IMR-90 (cell line): ENCODE measurements at regions not wholly inside any gene's neighbourhood (a gene's known extent, or its start where the extent isn't known, plus 50 kb on each side); places are given as distances from the start of the nearest gene placed in this dataset.

Source experiments
- ATAC-seq: fragments of 200-7000 bp; cut with Tn5 transposase; 2 replicates; pipeline ENCODE4 v1.9.1; 2020; ENCODE audit warnings: low read depth, mild to moderate bottlenecking, moderate library complexity
- BruUV-seq: library from RNA; stranded (reverse); fragments of 400-500 nt; replicated peaks from 2 replicates; lab custom pipeline; 2021; lab: Mats Ljungman, UMichigan
- CTCF ChIA-PET: fragments of 300-600 bp; formaldehyde crosslinking; extraction: SDS; loops from one replicate; lab custom pipeline; 2021; ENCODE audit warnings: antibody characterized with exemption; lab: Yijun Ruan, JAX
- POLR2A ChIA-PET: fragments of 300-600 bp; sonication (Branson Sonifier 250); formaldehyde crosslinking; loops from one replicate; lab custom pipeline; 2022; ENCODE audit warnings: antibody characterized with exemption; ENCODE audit not compliant: unreplicated experiment; lab: Charles Lee
- DNase-seq: peaks from one replicate; pipeline ENCODE4 v3.0.0; 2013
- H2AFZ ChIP-seq: replicated peaks from 2 replicates; pipeline ENCODE3; 2013; ENCODE audit warnings: low read length, mild to moderate bottlenecking; ENCODE audit not compliant: poor library complexity
- H2AK5ac ChIP-seq: 2 replicates; pipeline ENCODE4 v1.6.1; 2013; ENCODE audit warnings: low read depth, low read length, inconsistent platforms
- H2AK9ac ChIP-seq: replicated peaks from 2 replicates; pipeline ENCODE3; 2013; ENCODE audit warnings: mild to moderate bottlenecking, low read depth, low read length, moderate library complexity; ENCODE audit not compliant: poor library complexity
- H2BK120ac ChIP-seq: 2 replicates; pipeline ENCODE4 v1.6.1; 2013; ENCODE audit warnings: low read depth, low read length, inconsistent platforms
- H2BK15ac ChIP-seq: 3 replicates; pipeline ENCODE4 v1.6.1; 2013; ENCODE audit warnings: low read depth, low read length, inconsistent platforms
- H2BK20ac ChIP-seq: 2 replicates; pipeline ENCODE4 v1.6.1; 2013; ENCODE audit warnings: low read depth, mild to moderate bottlenecking, inconsistent platforms, low read length, moderate library complexity
- H2BK5ac ChIP-seq: 2 replicates; pipeline ENCODE4 v1.6.1; 2013; ENCODE audit warnings: mild to moderate bottlenecking, low read depth, low read length, inconsistent platforms; ENCODE audit not compliant: poor library complexity, severe bottlenecking
- H3K14ac ChIP-seq: replicated peaks from 2 replicates; pipeline ENCODE4 v1.6.1; 2013; ENCODE audit warnings: low read depth, low read length, inconsistent platforms
- H3K18ac ChIP-seq: 2 replicates; pipeline ENCODE4 v1.6.1; 2013; ENCODE audit warnings: low read depth, low read length, control low read depth
- H3K23ac ChIP-seq: 2 replicates; pipeline ENCODE4 v1.6.1; 2013; ENCODE audit warnings: low read depth, low read length, inconsistent platforms
- H3K27ac ChIP-seq: 2 replicates; pipeline ENCODE4 v1.5.1; 2013; ENCODE audit warnings: mild to moderate bottlenecking, control low read depth, low read length; ENCODE audit not compliant: insufficient read depth
- H3K27me3 ChIP-seq: 2 replicates; pipeline ENCODE4 v1.6.1; 2013; ENCODE audit warnings: low read length; ENCODE audit not compliant: control insufficient read depth, insufficient read depth
- H3K36me3 ChIP-seq: 2 replicates; pipeline ENCODE4 v1.6.1; 2013; ENCODE audit warnings: low read length, mixed read lengths; ENCODE audit not compliant: control insufficient read depth, insufficient read depth
- H3K4ac ChIP-seq: 2 replicates; pipeline ENCODE4 v1.6.1; 2013; ENCODE audit warnings: low read depth, low read length, inconsistent platforms
- H3K4me1 ChIP-seq: 2 replicates; pipeline ENCODE4 v1.6.1; 2013; ENCODE audit warnings: low read length, mixed read lengths; ENCODE audit not compliant: control insufficient read depth, insufficient read depth
- H3K4me2 ChIP-seq: 2 replicates; pipeline ENCODE4 v1.6.1; 2013; ENCODE audit warnings: low read depth, mild to moderate bottlenecking, control low read depth, low read length, moderate library complexity
- H3K4me3 ChIP-seq: 2 replicates; pipeline ENCODE4 v1.5.1; 2013; ENCODE audit warnings: low read depth, mild to moderate bottlenecking, control low read depth, low read length, moderate library complexity; ENCODE audit not compliant: insufficient read depth
- H3K56ac ChIP-seq: 2 replicates; pipeline ENCODE4 v1.6.1; 2013; ENCODE audit warnings: low read length, inconsistent platforms; ENCODE audit not compliant: insufficient read depth; ENCODE audit errors: extremely low read depth
- H3K79me1 ChIP-seq, 2 experiments: 2 replicates each; pipeline ENCODE4 v1.6.1; 2013; ENCODE audit warnings: low read length in 2 of 2, inconsistent platforms in 1 of 2, low read depth in 1 of 2
- H3K9ac ChIP-seq: 2 replicates; pipeline ENCODE4 v1.6.1; 2013; ENCODE audit warnings: low read depth, low read length, control low read depth
- H3K9me1 ChIP-seq: 2 replicates; pipeline ENCODE4 v1.6.1; 2013; ENCODE audit warnings: low read length, inconsistent platforms; ENCODE audit not compliant: insufficient read depth
- H3K9me3 ChIP-seq: 2 replicates; pipeline ENCODE4 v1.6.1; 2013; ENCODE audit warnings: low read length; ENCODE audit not compliant: control insufficient read depth, insufficient read depth
- H4K20me1 ChIP-seq: 2 replicates; pipeline ENCODE4 v1.6.1; 2013; ENCODE audit warnings: low read length, inconsistent platforms; ENCODE audit not compliant: insufficient read depth
- H4K5ac ChIP-seq: 2 replicates; pipeline ENCODE4 v1.6.1; 2013; ENCODE audit warnings: mild to moderate bottlenecking, low read depth, low read length, control low read depth
- H4K8ac ChIP-seq, 2 experiments: 2 replicates each; pipeline ENCODE4 v1.6.1; 2013; ENCODE audit warnings: low read depth in 2 of 2, low read length in 2 of 2, control low read depth in 1 of 2, inconsistent platforms in 1 of 2
- H4K91ac ChIP-seq: 2 replicates; pipeline ENCODE4 v1.6.1; 2013; ENCODE audit warnings: low read depth, low read length, inconsistent platforms; ENCODE audit not compliant: insufficient read depth
- BHLHE40 ChIP-seq: fragments of 150-350 bp; IDR thresholded peaks from 2 replicates; pipeline ENCODE4 v1.6.1; 2016; ENCODE audit warnings: mild to moderate bottlenecking, low read depth, low read length
- MAFK ChIP-seq: IDR thresholded peaks from 2 replicates; pipeline ENCODE4 v1.6.1; 2012; ENCODE audit warnings: low read depth, low read length, improper control_type of control experiment
- dilution Hi-C: fragments of 300-500 bp; cut with HindIII; formaldehyde crosslinking; loops from one replicate; pipeline ENCODE4 v1.14.3; 2018; ENCODE audit warnings: low sequenced_read_pairs; ENCODE audit not compliant: unreplicated experiment
- in situ Hi-C: fragments of 300-500 bp; cut with MboI; formaldehyde crosslinking; loops from 3 replicates; pipeline ENCODE4 v1.14.3; 2019; ENCODE audit warnings: low sequenced_read_pairs, inconsistent platforms, mixed read lengths
- intact Hi-C: fragments of 100-400 bp; cut with micrococcal nuclease; formaldehyde crosslinking; loops from 2 replicates; pipeline ENCODE4 v1.10.0; 2022

- peaks cover 3% of the 10 kb centered on the region for H3K9me3 ChIP-seq
- no peaks in the 10 kb centered on the region for H3K36me3 ChIP-seq
- CTCF ChIA-PET, result interaction anchor here (1.0 kb wide), 1 partner anchor 15 kb away, joined by 4 read pairs; no protein-coding TSS in a partner anchor
Measured at GRCh38 chr18:42306594-42306980, 351.6 kb downstream of the PIK3C3 start.

More at GRCh38 chr18:42306594-42306980, 351.6 kb downstream of the PIK3C3 start:
- POLR2A ChIA-PET, result no interaction called here
- no peaks in the 10 kb centered on the region for H3K4me1 ChIP-seq
- no peak overlapping the region for H2BK120ac ChIP-seq
- no peak overlapping the region for H3K14ac ChIP-seq
- no peak overlapping the region for H2AK5ac ChIP-seq
- H2BK5ac ChIP-seq, result no peak overlapping the region
- H3K27me3 ChIP-seq, result no peaks in the 10 kb centered on the region
- H2AFZ ChIP-seq, result no peak overlapping the region
- H3K9me1 ChIP-seq, result no peaks in the 10 kb centered on the region
- no peak overlapping the region for H3K18ac ChIP-seq
- H2AK9ac ChIP-seq, result no peak overlapping the region
- dilution Hi-C loops (no loop called here), in situ Hi-C loops (loop anchor here (25.0 kb wide), 1 partner anchor 956 kb away; no protein-coding TSS in a partner anchor), intact Hi-C loops (loop anchor here (10.0 kb wide), 1 partner anchor 1088 kb away; no protein-coding TSS in a partner anchor)
- no peak overlapping the region for H3K4ac ChIP-seq
- no peak overlapping the region for H3K23ac ChIP-seq
- H2BK20ac ChIP-seq, result no peak overlapping the region
- H3K4me2 ChIP-seq, result no peak overlapping the region
- ATAC-seq, result no peak
- H4K91ac ChIP-seq, result no peak overlapping the region
- no peak for DNase-seq
- no TSS peak for BruUV-seq
- H3K56ac ChIP-seq, result no peak overlapping the region
- H4K20me1 ChIP-seq, result no peaks in the 10 kb centered on the region
- H2BK15ac ChIP-seq, result no peak overlapping the region
- H3K4me3 ChIP-seq, result no peak overlapping the region
- H4K5ac ChIP-seq, result no peak overlapping the region
- no peak overlapping the region for H3K9ac ChIP-seq
- H3K27ac ChIP-seq, result no peak overlapping the region
- H4K8ac ChIP-seq, result no peak overlapping the region
- H3K79me1 ChIP-seq, result no peaks in the 10 kb centered on the region
- TF ChIP-seq MAFK (peak; percentile 10; the same call in 1 of the 2 replicates), BHLHE40 (no peak)
